ENCODE measurements at regions not wholly inside any gene's neighbourhood (a gene's known extent, or its start where the extent isn't known, plus 50 kb on each side); places are given as distances from the start of the nearest gene placed in this dataset.
"Not testable (repeated sequence)": the region's sequence is repeated elsewhere in the genome, so short reads cannot be mapped to it uniquely, and the experiment has no call there.

GRCh38 chr11:96481204-96481603 is 91.4 kb downstream of the JRKL start:
- no peak for TF ChIP-seq CTCF (IDR thresholded peaks at IDR 0.05; ENCODE audit: low read depth, low read length)
- Histone ChIP-seq H3K36me3 (no peaks in the 10 kb centered on the region), H3K9me3 (no peaks in the 10 kb centered on the region), H3K4me3 (ENCODE audit: low read depth, low read length) (no peak overlapping the region), H3K27me3 (no peaks in the 10 kb centered on the region), H3K4me1 (peaks cover 7% of the 10 kb centered on the region)
- no peak for DNase-seq

- DNase-seq = no peak
- Histone ChIP-seq H3K27me3 (no peaks in the 10 kb centered on the region), H3K9me3 (no peaks in the 10 kb centered on the region), H3K4me1 (peaks cover 7% of the 10 kb centered on the region), H3K4me3 (ENCODE audit: low read depth, low read length) (no peak overlapping the region), H3K36me3 (no peaks in the 10 kb centered on the region)
- TF ChIP-seq CTCF (IDR thresholded peaks at IDR 0.05; ENCODE audit: low read depth, low read length) = no peak
Measured at GRCh38 chr11:96481771-96482170, 92.0 kb downstream of the JRKL start.

- Histone ChIP-seq H3K4me3 (ENCODE audit: low read depth, low read length) (no peak overlapping the region), H3K36me3 (no peaks in the 10 kb centered on the region), H3K4me1 (peaks cover 7% of the 10 kb centered on the region), H3K9me3 (no peaks in the 10 kb centered on the region), H3K27me3 (no peaks in the 10 kb centered on the region)
- TF ChIP-seq CTCF (IDR thresholded peaks at IDR 0.05; ENCODE audit: low read depth, low read length) = no peak
- no peak for DNase-seq
Measured at GRCh38 chr11:96482193-96482592, 92.4 kb downstream of the JRKL start.

GRCh38 chr11:96483374-96483955 is 93.7 kb downstream of the JRKL start:
- Histone ChIP-seq H3K4me1 (peaks cover 7% of the 10 kb centered on the region), H3K9me3 (no peaks in the 10 kb centered on the region), H3K4me3 (ENCODE audit: low read depth, low read length) (no peak overlapping the region), H3K36me3 (no peaks in the 10 kb centered on the region), H3K27me3 (no peaks in the 10 kb centered on the region)
- TF ChIP-seq CTCF (IDR thresholded peaks at IDR 0.05; ENCODE audit: low read depth, low read length) = no peak
- DNase-seq = no peak

- Histone ChIP-seq H3K9me3 (no peaks in the 10 kb centered on the region), H3K4me3 (ENCODE audit: low read depth, low read length) (no peak overlapping the region), H3K36me3 (no peaks in the 10 kb centered on the region), H3K4me1 (peaks cover 7% of the 10 kb centered on the region), H3K27me3 (no peaks in the 10 kb centered on the region)
- no peak for DNase-seq
- TF ChIP-seq CTCF (IDR thresholded peaks at IDR 0.05; ENCODE audit: low read depth, low read length) = no peak
Measured at GRCh38 chr11:96484361-96484760, 94.5 kb downstream of the JRKL start.

GRCh38 chr11:96486890-96487611 is 97.2 kb downstream of the JRKL start:
- Histone ChIP-seq H3K4me3 (ENCODE audit: low read depth, low read length) (no peak overlapping the region), H3K4me1 (peaks cover 4% of the 10 kb centered on the region), H3K36me3 (no peaks in the 10 kb centered on the region), H3K27me3 (no peaks in the 10 kb centered on the region), H3K9me3 (no peaks in the 10 kb centered on the region)
- DNase-seq = no peak
- no peak for TF ChIP-seq CTCF (IDR thresholded peaks at IDR 0.05; ENCODE audit: low read depth, low read length)

GRCh38 chr11:96488911-96489310 is 99.1 kb downstream of the JRKL start:
- H3K36me3 ChIP-seq; H3K4me1 ChIP-seq; H3K27me3 ChIP-seq; DNase-seq; H3K9me3 ChIP-seq; H3K4me3 ChIP-seq (ENCODE audit: low read depth, low read length): not testable (repeated sequence)

All from BE2C (cell line).